ENCODE measurements at regions not wholly inside any gene's neighbourhood (a gene's known extent, or its start where the extent isn't known, plus 50 kb on each side); places are given as distances from the start of the nearest gene placed in this dataset.

GRCh38 chr1:59233444-59233843, 63.5 kb upstream of the FGGY start:
- no peak for TF ChIP-seq CTCF (IDR thresholded peaks at IDR 0.05; ENCODE audit: insufficient read depth, low read length, missing control alignments)
- no peak overlapping the region for H3K4me3 ChIP-seq (ENCODE audit: low read depth, low read length)
- ChIA-PET CTCF (interaction anchor here (1.6 kb wide), 1 partner anchor 10 kb away, joined by 11 read pairs; no protein-coding TSS in a partner anchor), POLR2A (no interaction called here)
- no peak for DNase-seq (ENCODE audit: low read depth, low spot score)

DNA sequence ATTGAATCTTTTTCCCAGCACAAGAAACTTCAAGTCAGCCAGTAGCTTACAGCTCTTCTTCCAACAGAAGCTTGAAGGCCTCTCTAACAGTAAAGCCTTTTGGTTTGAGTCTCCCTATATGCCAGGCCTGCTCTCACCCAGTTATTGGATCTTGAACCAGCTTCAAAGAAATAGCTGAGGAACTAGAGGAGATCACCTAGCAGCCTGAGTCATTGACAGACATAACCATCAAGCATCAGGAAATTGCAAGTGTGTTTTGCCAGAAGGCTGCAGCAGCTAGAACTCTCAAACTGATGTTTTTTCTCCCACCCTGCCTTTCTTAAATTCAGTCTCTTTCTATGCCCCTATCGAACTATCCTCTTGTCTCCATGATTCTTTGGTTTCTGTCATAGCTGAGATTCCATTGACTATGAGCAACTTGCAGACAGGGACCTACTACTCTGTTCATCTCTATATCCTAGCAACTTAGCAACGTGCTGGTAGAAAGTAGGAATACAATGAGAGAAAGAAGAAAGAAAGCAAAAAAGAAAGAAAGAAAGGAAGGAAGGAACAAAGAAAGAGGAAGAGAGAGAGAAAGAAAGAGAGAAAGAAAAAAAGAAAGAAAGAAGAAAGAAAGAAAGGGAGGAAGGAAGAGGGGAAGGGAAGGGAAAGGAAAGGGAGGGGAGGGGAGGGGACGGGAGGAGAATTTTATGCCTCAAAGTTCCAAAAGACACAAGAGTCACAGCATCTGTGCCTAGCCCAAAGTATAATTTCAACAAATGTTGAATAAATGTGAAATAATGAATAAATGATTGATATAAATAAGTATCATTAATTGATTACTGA, 60.0 kb upstream of the FGGY start:
- DNase-seq (ENCODE audit: low read depth, low spot score) = no peak
- ChIA-PET CTCF (no interaction called here), POLR2A (no interaction called here)
- no peak for TF ChIP-seq CTCF (IDR thresholded peaks at IDR 0.05; ENCODE audit: insufficient read depth, low read length, missing control alignments)
- no peak overlapping the region for H3K4me3 ChIP-seq (ENCODE audit: low read depth, low read length)

DNA sequence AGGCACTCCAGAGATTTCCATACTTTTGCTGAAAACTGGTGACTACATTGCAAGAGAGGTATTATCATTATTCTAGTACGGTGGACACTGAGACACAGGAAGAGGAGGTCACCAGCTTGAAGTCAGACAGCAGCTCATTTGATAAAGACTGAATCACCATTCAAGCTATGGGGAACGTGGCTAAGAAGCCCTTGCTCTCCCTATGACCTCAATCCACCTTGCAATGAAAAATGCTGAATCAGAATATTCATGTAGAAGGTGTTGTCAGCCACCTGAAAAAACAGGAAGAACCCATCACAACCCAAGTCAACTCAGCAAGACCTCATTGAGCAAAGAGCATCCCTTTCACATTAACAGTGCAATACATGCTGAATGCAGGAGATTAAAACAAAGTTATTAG, 59.0 kb upstream of the FGGY start:
- DNase-seq (ENCODE audit: low read depth, low spot score) = no peak
- ChIA-PET POLR2A (no interaction called here), CTCF (no interaction called here)
- no peak for TF ChIP-seq CTCF (IDR thresholded peaks at IDR 0.05; ENCODE audit: insufficient read depth, low read length, missing control alignments)
- H3K4me3 ChIP-seq (ENCODE audit: low read depth, low read length) = no peak overlapping the region

DNA sequence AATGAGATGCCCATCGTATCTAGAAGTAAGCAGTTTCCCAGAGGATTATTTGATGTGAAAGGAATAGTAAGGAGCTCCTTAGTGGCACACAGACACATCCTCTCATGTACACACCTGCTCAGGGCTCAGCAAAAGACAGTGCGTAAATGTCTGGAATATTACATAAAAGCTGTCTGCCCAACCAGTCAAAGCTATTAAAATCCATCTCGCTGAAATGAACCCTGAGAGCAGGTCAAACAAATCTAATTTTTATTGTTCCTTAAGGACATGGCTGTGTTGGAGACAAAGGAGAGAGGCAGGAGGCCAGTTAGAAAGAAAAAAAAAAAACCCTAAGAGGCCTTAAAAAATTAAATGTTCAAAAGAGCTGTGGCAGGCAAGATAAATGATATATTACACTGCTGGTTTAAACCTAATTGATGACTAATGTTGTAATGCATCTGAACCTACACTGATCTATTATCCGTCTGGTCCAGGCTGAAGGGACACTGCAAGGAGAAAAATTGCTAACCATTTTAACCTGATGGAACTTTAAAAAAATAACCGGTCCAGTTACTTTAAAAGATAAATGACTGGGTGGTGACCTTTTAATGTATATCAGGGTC, 58.5 kb upstream of the FGGY start:
- H3K4me3 ChIP-seq (ENCODE audit: low read depth, low read length) = no peak overlapping the region
- DNase-seq (ENCODE audit: low read depth, low spot score) = no peak
- POLR2A ChIA-PET = no interaction called here
- CTCF ChIA-PET = no interaction called here
- TF ChIP-seq CTCF (IDR thresholded peaks at IDR 0.05; ENCODE audit: insufficient read depth, low read length, missing control alignments) = no peak

- CTCF ChIA-PET = no interaction called here
- no peak overlapping the region for H3K4me3 ChIP-seq (ENCODE audit: low read depth, low read length)
- POLR2A ChIA-PET = no interaction called here
- TF ChIP-seq CTCF (IDR thresholded peaks at IDR 0.05; ENCODE audit: insufficient read depth, low read length, missing control alignments) = no peak
- DNase-seq (ENCODE audit: low read depth, low spot score) = no peak
Observed at GRCh38 chr1:59238993-59239392, 57.9 kb upstream of the FGGY start.

DNA sequence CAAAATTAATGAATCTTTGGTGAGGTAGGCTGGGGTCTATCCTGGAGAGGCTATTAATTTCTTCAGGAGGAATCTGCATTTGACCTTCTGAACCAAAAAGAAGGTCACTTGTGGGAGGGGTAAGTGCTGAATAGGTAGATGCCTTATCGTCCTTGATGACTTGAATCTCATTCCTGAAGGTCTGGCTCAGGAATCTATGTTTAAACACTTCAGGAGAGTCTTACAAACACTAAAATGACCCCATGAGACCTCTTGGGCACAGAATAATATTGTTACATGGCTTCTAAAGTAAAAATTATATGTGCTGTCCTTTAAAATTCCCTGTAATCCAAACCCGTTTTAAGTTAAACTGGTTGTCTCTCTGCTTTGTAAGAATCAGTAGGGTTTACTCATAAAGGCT, 55.0 kb upstream of the FGGY start:
- no peak for TF ChIP-seq CTCF (IDR thresholded peaks at IDR 0.05; ENCODE audit: insufficient read depth, low read length, missing control alignments)
- POLR2A ChIA-PET = no interaction called here
- no peak overlapping the region for H3K4me3 ChIP-seq (ENCODE audit: low read depth, low read length)
- CTCF ChIA-PET = no interaction called here
- no peak for DNase-seq (ENCODE audit: low read depth, low spot score)
